GM12878 (cell line): ENCODE measurements at regions not wholly inside any gene's neighbourhood (a gene's known extent, or its start where the extent isn't known, plus 50 kb on each side); places are given as distances from the start of the nearest gene placed in this dataset.

Source experiments
- ATAC-seq: fragments of 200-7000 bp; cut with Tn5 transposase; 3 replicates; pipeline ENCODE4 v1.9.1; 2020; ENCODE audit warnings: mild to moderate bottlenecking, moderate library complexity
- BruUV-seq: library from RNA; stranded (reverse); fragments of 400-500 nt; replicated peaks from 2 replicates; lab custom pipeline; 2021; lab: Mats Ljungman, UMichigan
- CTCF ChIA-PET: fragments of 300-600 bp; sonication (Branson Sonifier 250); formaldehyde crosslinking; extraction: SDS; loops from one replicate; lab custom pipeline; 2021; ENCODE audit warnings: inconsistent platforms; lab: Yijun Ruan, JAX
- POLR2A ChIA-PET: fragments of 350-600 bp; formaldehyde crosslinking; extraction: SDS; loops from one replicate; lab custom pipeline; 2021; ENCODE audit warnings: inconsistent platforms; lab: Charles Lee
- RAD21 ChIA-PET: fragments of 300-600 bp; sonication (Branson Sonifier 250); formaldehyde crosslinking; loops from one replicate; lab custom pipeline; 2023; ENCODE audit warnings: antibody characterized with exemption; ENCODE audit not compliant: unreplicated experiment; lab: Charles Lee
- SMC1A ChIA-PET: fragments of 300-600 bp; sonication (Branson Sonifier 250); formaldehyde crosslinking; loops from one replicate; lab custom pipeline; 2023; ENCODE audit not compliant: unreplicated experiment, uncharacterized antibody; lab: Charles Lee
- DNase-seq: peaks from one replicate; pipeline ENCODE4 v3.0.0-alpha.2; 2011; ENCODE audit warnings: low read depth, low spot score
- FAIRE-seq: peaks from 3 replicates; lab custom pipeline; 2011; peaks lifted over from hg19 to GRCh38; lab: Jason Lieb, UNC
- H2AFZ ChIP-seq: 2 replicates; pipeline ENCODE4 v1.6.0; 2011; ENCODE audit warnings: low read depth, low read length, control low read depth; ENCODE audit not compliant: control insufficient read depth
- H3K27ac ChIP-seq: 2 replicates; pipeline ENCODE4 v1.5.1; 2011; ENCODE audit warnings: control low read depth; ENCODE audit not compliant: control insufficient read depth, insufficient read depth
- H3K27me3 ChIP-seq, 2 experiments: replicated peaks in 1 of 2; 2 replicates each; pipeline versions ENCODE4 v1.6.0 to v1.6.1; 2011; ENCODE audit warnings: low read length in 1 of 2; ENCODE audit not compliant: control insufficient read depth in 2 of 2, insufficient read depth in 2 of 2
- H3K36me3 ChIP-seq, 2 experiments: 2 replicates each; pipeline ENCODE4 v1.5.1; 2011; ENCODE audit warnings: low read length in 1 of 2; ENCODE audit not compliant: control insufficient read depth in 2 of 2, insufficient read depth in 2 of 2
- H3K4me1 ChIP-seq: 2 replicates; pipeline ENCODE4 v1.6.1; 2011; ENCODE audit warnings: mild to moderate bottlenecking, low read length, moderate library complexity, mixed read lengths; ENCODE audit not compliant: control insufficient read depth, insufficient read depth
- H3K4me2 ChIP-seq: 2 replicates; pipeline ENCODE4 v1.6.0; 2011; ENCODE audit warnings: control low read depth; ENCODE audit not compliant: control insufficient read depth, insufficient read depth
- H3K4me3 ChIP-seq: fragments of 200-600 bp; sonication (generic); 2 replicates; pipeline ENCODE4 v1.5.1; 2016
- H3K79me2 ChIP-seq: 2 replicates; pipeline ENCODE4 v1.6.0; 2011; ENCODE audit warnings: low read length; ENCODE audit not compliant: control insufficient read depth, insufficient read depth
- H3K9ac ChIP-seq: 2 replicates; pipeline ENCODE4 v1.8.0; 2011; ENCODE audit warnings: low read length, control low read depth, mixed read lengths; ENCODE audit not compliant: control insufficient read depth, insufficient read depth
- H3K9me3 ChIP-seq: replicated peaks from 3 replicates; pipeline ENCODE4 v1.5.1; 2011; ENCODE audit warnings: mild to moderate bottlenecking, low read length; ENCODE audit not compliant: control insufficient read depth, insufficient read depth
- H4K20me1 ChIP-seq: 2 replicates; pipeline ENCODE4 v1.6.0; 2011; ENCODE audit not compliant: control insufficient read depth, insufficient read depth
- E2F4 ChIP-seq: IDR thresholded peaks from 2 replicates; pipeline ENCODE4 v1.6.1; 2012; ENCODE audit warnings: low read depth, low read length, improper control_type of control experiment
- HCFC1 ChIP-seq: fragments of 150-350 bp; IDR thresholded peaks from 2 replicates; pipeline ENCODE4 v1.6.1; 2014; ENCODE audit warnings: low read length
- JUND ChIP-seq: IDR thresholded peaks from 2 replicates; pipeline ENCODE4 v1.6.1; 2012; ENCODE audit warnings: low read depth, mild to moderate bottlenecking, low read length, improper control_type of control experiment, moderate library complexity
- NFYA ChIP-seq: IDR thresholded peaks from 2 replicates; pipeline ENCODE4 v1.6.1; 2011; ENCODE audit warnings: low read depth, mild to moderate bottlenecking, low read length, improper control_type of control experiment, borderline replicate concordance
- PBX3 ChIP-seq: IDR thresholded peaks from 2 replicates; pipeline ENCODE4 v1.6.1; 2011; ENCODE audit warnings: mild to moderate bottlenecking, low read depth, low read length, moderate library complexity; ENCODE audit not compliant: insufficient replicate concordance
- RBBP5 ChIP-seq: fragments of 200-600 bp; sonication (generic); conservative IDR thresholded peaks from 2 replicates; pipeline ENCODE4 v1.6.1; 2016
- RELB ChIP-seq: fragments of 450-650 bp; IDR thresholded peaks from 2 replicates; pipeline ENCODE4 v1.6.1; 2017; ENCODE audit warnings: low read depth, mild to moderate bottlenecking, moderate library complexity
- SMARCA5 ChIP-seq: fragments of 450-650 bp; IDR thresholded peaks from 2 replicates; pipeline ENCODE4 v1.6.1; 2017; ENCODE audit warnings: mild to moderate bottlenecking
- WGBS: methylation state at CpG from one replicate; pipeline ENCODE4 v1.1.6; 2016; ENCODE audit warnings: low lambda C conversion rate; ENCODE audit not compliant: insufficient replicate concordance, insufficient coverage; ENCODE audit errors: missing lambda C conversion rate; 5-methylcytosine and 5-hydroxymethylcytosine counted together
- in situ Hi-C: fragments of 300-500 bp; cut with MboI; formaldehyde crosslinking; loops from 9 replicates; pipeline ENCODE4 v1.14.3; 2018; ENCODE audit warnings: mixed read lengths
- intact Hi-C: fragments of 100-400 bp; cut with micrococcal nuclease; formaldehyde crosslinking; loops from one replicate; pipeline ENCODE4 v1.14.2; 2022; ENCODE audit not compliant: unreplicated experiment
- TF ChIP-seq, protein P1 (sequence below): IDR thresholded peaks from 2 replicates; pipeline ENCODE4 v1.6.1; 2012; ENCODE audit warnings: low read depth, low read length, improper control_type of control experiment
- TF ChIP-seq, protein P2 (sequence below): fragments of 450-650 bp; formaldehyde crosslinking; IDR thresholded peaks from 2 replicates; pipeline ENCODE4 v1.4.0; 2022; ENCODE audit warnings: mild to moderate bottlenecking, moderate library complexity

GRCh38 chr2:145157036-145157675 lies 637.2 kb upstream of the ZEB2 start:
- DNase-seq (no peak), FAIRE-seq (no peak), ATAC-seq (no peak)
- no peaks in the 10 kb centered on the region for H3K79me2 ChIP-seq
- TF ChIP-seq PBX3 (no peak), SMARCA5 (no peak), HCFC1 (no peak), RELB (no peak)
- no peaks in the 10 kb centered on the region for H4K20me1 ChIP-seq
- intact Hi-C loops, result no loop called here
- no peak overlapping the region for H3K27ac ChIP-seq
- H3K9ac ChIP-seq, result no peak overlapping the region
- no peaks in the 10 kb centered on the region for H3K9me3 ChIP-seq
- no peak overlapping the region for H3K4me2 ChIP-seq
- CTCF ChIA-PET, result interaction anchor here (0.6 kb wide), 1 partner anchor 441 kb away, joined by 3 read pairs; no protein-coding TSS in a partner anchor
- H3K4me3 ChIP-seq, result no peak overlapping the region
- in situ Hi-C loops, result no loop called here
- H3K4me1 ChIP-seq, result no peaks in the 10 kb centered on the region
- SMC1A ChIA-PET, result no interaction called here
- POLR2A ChIA-PET, result interaction anchor here (0.6 kb wide), 1 partner anchor 34 kb away, joined by 4 read pairs; no protein-coding TSS in a partner anchor
- H3K27me3 ChIP-seq, result no peaks in the 10 kb centered on the region
- no TSS peak for BruUV-seq
- RAD21 ChIA-PET, result no interaction called here
- no peak overlapping the region for H2AFZ ChIP-seq
- H3K36me3 ChIP-seq, result no peaks in the 10 kb centered on the region

DNA sequence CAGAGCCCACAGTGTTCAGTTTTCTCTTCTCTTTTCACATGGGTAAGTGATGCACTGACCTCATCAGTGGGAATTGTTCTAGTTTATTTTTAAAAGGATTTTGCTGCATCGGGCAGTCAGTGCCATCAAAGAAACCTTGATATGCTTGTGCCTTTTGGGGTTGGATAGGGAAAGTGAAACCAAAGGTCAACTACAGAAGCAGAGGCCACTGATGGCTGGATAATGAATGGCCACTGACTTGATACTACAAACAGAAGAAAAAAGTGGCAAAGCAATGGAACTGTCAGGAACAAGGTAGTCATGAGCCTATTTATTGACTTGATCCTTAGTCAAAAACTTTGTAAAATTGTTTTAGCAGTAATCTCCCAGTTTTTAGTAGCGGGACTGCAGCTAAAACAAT lies 636.3 kb upstream of the ZEB2 start:
- Histone ChIP-seq H3K4me1 (no peaks in the 10 kb centered on the region), H2AFZ (no peak overlapping the region), H3K36me3 (no peaks in the 10 kb centered on the region), H3K4me2 (no peak overlapping the region), H3K79me2 (no peaks in the 10 kb centered on the region), H3K27ac (no peak overlapping the region), H3K9me3 (no peaks in the 10 kb centered on the region), H4K20me1 (no peaks in the 10 kb centered on the region), H3K4me3 (no peak overlapping the region), H3K9ac (no peak overlapping the region), H3K27me3 (no peaks in the 10 kb centered on the region)
- in situ Hi-C loops (no loop called here), intact Hi-C loops (no loop called here)
- WGBS, result 46% methylated on average over 2 of the region's 2 CpGs
- no TSS peak for BruUV-seq
- DNase-seq, result no peak
- FAIRE-seq, result no peak
- ChIA-PET CTCF (no interaction called here), RAD21 (no interaction called here), POLR2A (no interaction called here), SMC1A (no interaction called here)
- no peak for ATAC-seq
- TF ChIP-seq E2F4 (no peak), NFYA (no peak), JUND (no peak), RBBP5 (no peak)
- TF ChIP-seq, protein P1, sequence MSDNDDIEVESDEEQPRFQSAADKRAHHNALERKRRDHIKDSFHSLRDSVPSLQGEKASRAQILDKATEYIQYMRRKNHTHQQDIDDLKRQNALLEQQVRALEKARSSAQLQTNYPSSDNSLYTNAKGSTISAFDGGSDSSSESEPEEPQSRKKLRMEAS, result no peak
- TF ChIP-seq, protein P2, sequence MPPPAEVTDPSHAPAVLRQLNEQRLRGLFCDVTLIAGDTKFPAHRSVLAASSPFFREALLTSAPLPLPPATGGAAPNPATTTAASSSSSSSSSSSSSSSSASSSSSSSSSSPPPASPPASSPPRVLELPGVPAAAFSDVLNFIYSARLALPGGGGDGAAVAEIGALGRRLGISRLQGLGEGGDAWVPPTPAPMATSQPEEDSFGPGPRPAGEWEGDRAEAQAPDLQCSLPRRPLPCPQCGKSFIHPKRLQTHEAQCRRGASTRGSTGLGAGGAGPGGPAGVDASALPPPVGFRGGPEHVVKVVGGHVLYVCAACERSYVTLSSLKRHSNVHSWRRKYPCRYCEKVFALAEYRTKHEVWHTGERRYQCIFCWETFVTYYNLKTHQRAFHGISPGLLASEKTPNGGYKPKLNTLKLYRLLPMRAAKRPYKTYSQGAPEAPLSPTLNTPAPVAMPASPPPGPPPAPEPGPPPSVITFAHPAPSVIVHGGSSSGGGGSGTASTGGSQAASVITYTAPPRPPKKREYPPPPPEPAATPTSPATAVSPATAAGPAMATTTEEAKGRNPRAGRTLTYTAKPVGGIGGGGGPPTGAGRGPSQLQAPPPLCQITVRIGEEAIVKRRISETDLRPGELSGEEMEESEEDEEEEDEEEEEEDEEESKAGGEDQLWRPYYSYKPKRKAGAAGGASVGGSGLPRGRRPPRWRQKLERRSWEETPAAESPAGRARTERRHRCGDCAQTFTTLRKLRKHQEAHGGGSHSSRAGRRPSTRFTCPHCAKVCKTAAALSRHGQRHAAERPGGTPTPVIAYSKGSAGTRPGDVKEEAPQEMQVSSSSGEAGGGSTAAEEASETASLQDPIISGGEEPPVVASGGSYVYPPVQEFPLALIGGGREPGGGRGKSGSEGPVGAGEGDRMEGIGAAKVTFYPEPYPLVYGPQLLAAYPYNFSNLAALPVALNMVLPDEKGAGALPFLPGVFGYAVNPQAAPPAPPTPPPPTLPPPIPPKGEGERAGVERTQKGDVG (CRISPR knock-in tag), result no peak
